Epithelial cell of esophagus (primary cell): ENCODE measurements at regions not wholly inside any gene's neighbourhood (a gene's known extent, or its start where the extent isn't known, plus 50 kb on each side); places are given as distances from the start of the nearest gene placed in this dataset.

Experiments
- DNase-seq: peaks from one replicate; pipeline ENCODE4 v3.0.0; 2010; ENCODE audit warnings: low read depth
- H3K4me3 ChIP-seq: 2 replicates; pipeline ENCODE4 v1.5.1; 2011; ENCODE audit warnings: mild to moderate bottlenecking, low read length, control low read depth
- TF ChIP-seq, protein P1 (sequence below): IDR thresholded peaks from 2 replicates; pipeline ENCODE4 v1.5.1; 2011; ENCODE audit warnings: low read depth, mild to moderate bottlenecking, low read length, control low read depth, inconsistent platforms; ENCODE audit not compliant: insufficient read depth; ENCODE audit errors: missing control alignments

DNA sequence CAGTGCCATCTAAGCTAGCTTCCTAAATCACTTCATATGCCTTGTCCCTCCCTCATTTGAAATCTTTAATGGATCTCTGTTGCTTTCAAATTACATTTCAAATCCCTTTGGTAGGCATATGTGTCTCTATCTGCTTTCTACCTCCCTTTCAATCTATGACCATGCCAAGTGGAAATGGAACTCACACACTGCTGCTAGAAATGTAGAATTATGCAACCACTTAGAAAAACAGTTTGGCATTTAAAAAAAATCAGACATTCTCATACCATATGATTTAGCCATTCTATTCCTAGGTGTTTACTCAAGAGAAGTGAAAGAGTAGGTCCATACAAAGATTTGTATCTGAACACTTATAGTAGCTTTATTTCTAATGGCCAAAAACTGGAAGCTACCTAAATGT lies 413.5 kb upstream of the INTU start:
- TF ChIP-seq, protein P1, sequence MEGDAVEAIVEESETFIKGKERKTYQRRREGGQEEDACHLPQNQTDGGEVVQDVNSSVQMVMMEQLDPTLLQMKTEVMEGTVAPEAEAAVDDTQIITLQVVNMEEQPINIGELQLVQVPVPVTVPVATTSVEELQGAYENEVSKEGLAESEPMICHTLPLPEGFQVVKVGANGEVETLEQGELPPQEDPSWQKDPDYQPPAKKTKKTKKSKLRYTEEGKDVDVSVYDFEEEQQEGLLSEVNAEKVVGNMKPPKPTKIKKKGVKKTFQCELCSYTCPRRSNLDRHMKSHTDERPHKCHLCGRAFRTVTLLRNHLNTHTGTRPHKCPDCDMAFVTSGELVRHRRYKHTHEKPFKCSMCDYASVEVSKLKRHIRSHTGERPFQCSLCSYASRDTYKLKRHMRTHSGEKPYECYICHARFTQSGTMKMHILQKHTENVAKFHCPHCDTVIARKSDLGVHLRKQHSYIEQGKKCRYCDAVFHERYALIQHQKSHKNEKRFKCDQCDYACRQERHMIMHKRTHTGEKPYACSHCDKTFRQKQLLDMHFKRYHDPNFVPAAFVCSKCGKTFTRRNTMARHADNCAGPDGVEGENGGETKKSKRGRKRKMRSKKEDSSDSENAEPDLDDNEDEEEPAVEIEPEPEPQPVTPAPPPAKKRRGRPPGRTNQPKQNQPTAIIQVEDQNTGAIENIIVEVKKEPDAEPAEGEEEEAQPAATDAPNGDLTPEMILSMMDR, result no peak
- H3K4me3 ChIP-seq, result no peak overlapping the region
- no peak for DNase-seq

DNA sequence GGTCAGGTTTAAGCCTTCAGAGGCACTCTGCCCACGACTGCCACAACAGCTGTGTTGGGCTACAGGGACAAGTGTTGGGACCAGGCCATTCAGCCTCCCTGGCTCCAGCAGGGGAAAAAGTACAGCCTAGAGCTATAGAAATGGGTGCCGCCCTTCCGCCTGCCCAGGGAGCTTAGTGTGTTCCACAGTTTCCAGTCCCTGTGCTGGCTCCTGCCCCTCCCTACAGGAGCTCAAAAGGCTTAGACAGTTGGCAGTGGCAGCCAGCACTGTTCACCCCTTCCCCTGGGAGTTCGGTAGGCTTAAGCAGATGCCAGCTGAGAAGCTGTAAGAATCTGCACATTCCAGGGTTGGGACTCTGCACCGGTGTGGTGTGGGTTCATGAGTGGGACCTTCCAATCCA lies 408.2 kb upstream of the INTU start:
- TF ChIP-seq, protein P1, result no peak
- DNase-seq, result no peak

DNA sequence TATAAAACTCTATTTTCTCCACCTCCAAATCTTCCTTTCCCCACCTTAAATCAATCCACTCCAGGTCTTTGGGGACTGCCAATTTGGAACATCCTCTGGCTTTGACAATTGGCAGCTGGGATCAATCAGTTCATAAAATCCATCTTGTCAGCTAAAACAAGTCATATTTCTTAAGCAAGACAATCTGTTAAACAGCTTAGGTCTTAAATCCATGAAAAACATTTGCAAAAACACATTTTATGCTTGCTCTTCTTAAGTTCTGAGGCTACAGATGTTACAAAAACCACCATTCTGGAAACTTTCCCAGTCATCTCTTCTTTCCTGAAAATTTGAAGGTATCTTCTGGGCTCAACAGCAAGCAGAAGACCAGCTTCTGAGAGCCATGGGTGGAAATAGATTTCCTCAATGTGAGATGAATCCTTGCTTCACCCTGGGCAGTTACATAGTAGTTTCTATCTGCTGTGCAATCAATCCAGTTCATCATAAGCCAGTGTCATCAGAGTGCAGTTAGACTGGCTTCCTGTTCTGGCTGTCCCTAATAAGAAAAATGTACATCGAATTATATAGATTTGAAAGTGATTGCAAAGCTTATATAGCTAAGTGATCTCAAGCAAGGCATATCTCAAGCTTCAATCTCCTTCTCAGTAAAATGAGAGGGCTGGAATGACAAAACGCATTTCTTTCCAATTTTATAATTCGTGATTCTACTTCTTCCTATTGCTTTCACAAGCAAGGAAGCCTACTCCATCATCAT lies 402.7 kb upstream of the INTU start:
- DNase-seq, result no peak
- TF ChIP-seq, protein P1, result no peak
- no peak overlapping the region for H3K4me3 ChIP-seq

More for the DNA sequence above, 408.2 kb upstream of the INTU start:
- H3K4me3 ChIP-seq, result no peak overlapping the region

DNA sequence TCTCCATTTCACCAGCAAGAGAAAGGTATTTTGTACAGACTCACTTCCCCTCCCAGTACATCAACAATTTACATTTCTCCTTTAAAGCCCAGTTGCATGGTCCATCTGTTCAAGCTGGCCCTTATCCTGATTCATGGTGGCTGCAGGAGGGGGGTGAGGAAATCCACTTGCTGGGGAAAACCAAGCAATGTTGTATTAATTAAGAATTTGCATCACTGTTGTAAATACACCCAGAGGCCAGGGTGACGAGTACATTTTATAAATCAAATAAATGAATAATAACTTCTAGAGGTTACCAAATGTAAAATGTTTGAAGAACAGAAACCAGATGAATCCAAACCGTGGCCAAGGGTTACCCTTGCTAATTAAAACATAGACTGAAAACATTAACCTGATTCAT lies 395.9 kb upstream of the INTU start:
- no peak for DNase-seq
- TF ChIP-seq, protein P1, result no peak
- no peak overlapping the region for H3K4me3 ChIP-seq

GRCh38 chr4:127237581-127237980 lies 395.2 kb upstream of the INTU start:
- TF ChIP-seq, protein P1, result no peak
- H3K4me3 ChIP-seq, result no peak overlapping the region
- no peak for DNase-seq

- TF ChIP-seq, protein P1, result no peak
- DNase-seq, result no peak
- no peak overlapping the region for H3K4me3 ChIP-seq
These were observed 393.7 kb upstream of the INTU start for GRCh38 chr4:127238956-127239475.
